ENCODE measurements at regions not wholly inside any gene's neighbourhood (a gene's known extent, or its start where the extent isn't known, plus 50 kb on each side); places are given as distances from the start of the nearest gene placed in this dataset.

GRCh38 chr11:122033631-122034030, 82.4 kb downstream of the BLID start:
- DNase-seq (ENCODE audit: low read depth): peak; percentile 80
- TF ChIP-seq CTCF (IDR thresholded peaks at IDR 0.05; ENCODE audit: insufficient read depth, low read depth, low read length): no peak

GRCh38 chr11:122033193-122033592, 82.8 kb downstream of the BLID start:
- TF ChIP-seq CTCF (IDR thresholded peaks at IDR 0.05; ENCODE audit: insufficient read depth, low read depth, low read length): no peak
- no peak overlapping the region for H3K4me3 ChIP-seq (ENCODE audit: low read depth, low read length)
- DNase-seq (ENCODE audit: low read depth): no peak

More at GRCh38 chr11:122033631-122034030, 82.4 kb downstream of the BLID start:
- H3K4me3 ChIP-seq (ENCODE audit: low read depth, low read length): no peak overlapping the region

- DNase-seq (ENCODE audit: low read depth): peak; percentile 52
Observed at GRCh38 chr11:122032317-122032716, 83.7 kb downstream of the BLID start.

GRCh38 chr11:122031813-122032212, 84.2 kb downstream of the BLID start:
- TF ChIP-seq CTCF (IDR thresholded peaks at IDR 0.05; ENCODE audit: insufficient read depth, low read depth, low read length): no peak
- no peak overlapping the region for H3K4me3 ChIP-seq (ENCODE audit: low read depth, low read length)
- DNase-seq (ENCODE audit: low read depth): no peak

More at GRCh38 chr11:122032317-122032716, 83.7 kb downstream of the BLID start:
- TF ChIP-seq CTCF (IDR thresholded peaks at IDR 0.05; ENCODE audit: insufficient read depth, low read depth, low read length): no peak
- H3K4me3 ChIP-seq (ENCODE audit: low read depth, low read length): no peak overlapping the region

GRCh38 chr11:122030286-122030685, 85.7 kb downstream of the BLID start:
- no peak overlapping the region for H3K4me3 ChIP-seq (ENCODE audit: low read depth, low read length)
- DNase-seq (ENCODE audit: low read depth): no peak
- TF ChIP-seq CTCF (IDR thresholded peaks at IDR 0.05; ENCODE audit: insufficient read depth, low read depth, low read length): no peak

- H3K4me3 ChIP-seq (ENCODE audit: low read depth, low read length): no peak overlapping the region
- peak; percentile 23 for DNase-seq (ENCODE audit: low read depth)
- no peak for TF ChIP-seq CTCF (IDR thresholded peaks at IDR 0.05; ENCODE audit: insufficient read depth, low read depth, low read length)
Observed at GRCh38 chr11:122028545-122028944, 87.5 kb downstream of the BLID start.

GRCh38 chr11:122028036-122028435, 88.0 kb downstream of the BLID start:
- peak; percentile 55 for DNase-seq (ENCODE audit: low read depth)
- TF ChIP-seq CTCF (IDR thresholded peaks at IDR 0.05; ENCODE audit: insufficient read depth, low read depth, low read length): no peak
- H3K4me3 ChIP-seq (ENCODE audit: low read depth, low read length): no peak overlapping the region
